HFF-Myc (cell line): ENCODE measurements at regions not wholly inside any gene's neighbourhood (a gene's known extent, or its start where the extent isn't known, plus 50 kb on each side); places are given as distances from the start of the nearest gene placed in this dataset.

ENCODE experiments used
- DNase-seq: peaks from one replicate; pipeline ENCODE4 v3.0.0-alpha.2; 2011; ENCODE audit warnings: low read depth; ENCODE audit errors: extremely low read depth
- H3K4me3 ChIP-seq: replicated peaks from 2 replicates; pipeline ENCODE4 v1.5.1; 2011; ENCODE audit warnings: low read depth, mild to moderate bottlenecking, control low read depth, low read length
- CTCF ChIP-seq: IDR thresholded peaks from 2 replicates; pipeline ENCODE4 v1.5.1; 2012; ENCODE audit warnings: mild to moderate bottlenecking, low read depth, low read length, control low read depth; ENCODE audit errors: missing control alignments

GRCh38 chr3:25229586-25229985 is 198.5 kb upstream of the RARB start:
- no peak overlapping the region for H3K4me3 ChIP-seq
- TF ChIP-seq CTCF = no peak
- no peak for DNase-seq

GRCh38 chr3:25235031-25235430 is 193.0 kb upstream of the RARB start:
- no peak overlapping the region for H3K4me3 ChIP-seq
- no peak for DNase-seq
- no peak for TF ChIP-seq CTCF

GRCh38 chr3:25235466-25235865 is 192.6 kb upstream of the RARB start:
- no peak overlapping the region for H3K4me3 ChIP-seq
- TF ChIP-seq CTCF = no peak
- no peak for DNase-seq

GRCh38 chr3:25237602-25238001 is 190.5 kb upstream of the RARB start:
- DNase-seq = no peak
- H3K4me3 ChIP-seq = no peak overlapping the region
- TF ChIP-seq CTCF = no peak

GRCh38 chr3:25239042-25239441 is 189.0 kb upstream of the RARB start:
- H3K4me3 ChIP-seq = no peak overlapping the region
- DNase-seq = no peak
- TF ChIP-seq CTCF = no peak

GRCh38 chr3:25246913-25247312 is 181.2 kb upstream of the RARB start:
- TF ChIP-seq CTCF = no peak
- no peak for DNase-seq
- no peak overlapping the region for H3K4me3 ChIP-seq

- TF ChIP-seq CTCF = no peak
- no peak overlapping the region for H3K4me3 ChIP-seq
- DNase-seq = no peak
These were observed 175.8 kb upstream of the RARB start for GRCh38 chr3:25252291-25252690.
